ENCODE measurements at regions not wholly inside any gene's neighbourhood (a gene's known extent, or its start where the extent isn't known, plus 50 kb on each side); places are given as distances from the start of the nearest gene placed in this dataset.
A peak's percentile ranks its signal among the peaks of the same experiment; 100 is the strongest.
"Not testable (repeated sequence)": the region's sequence is repeated elsewhere in the genome, so short reads cannot be mapped to it uniquely, and the experiment has no call there.

DNA sequence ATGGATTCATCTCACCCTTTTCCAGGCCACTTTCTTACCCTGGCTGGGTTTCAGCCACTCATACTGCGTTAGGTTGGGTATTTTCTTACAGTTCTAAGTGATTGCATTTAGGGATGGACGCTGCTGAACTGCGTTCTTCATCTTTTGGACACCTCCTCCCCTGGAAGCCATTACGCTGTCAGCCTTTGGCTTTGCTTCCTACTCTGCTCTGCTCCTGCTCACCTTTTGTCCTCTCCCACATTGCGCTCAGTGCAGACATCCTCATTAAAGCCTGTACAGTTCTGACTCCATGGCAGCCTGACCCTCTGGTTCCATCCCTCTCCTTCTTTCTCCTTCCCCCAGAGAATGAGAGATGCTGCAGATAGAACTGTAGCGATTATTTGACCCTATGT is 108.9 kb downstream of the SRGAP2 start:
- ATAC-seq, result not testable (repeated sequence)

DNA sequence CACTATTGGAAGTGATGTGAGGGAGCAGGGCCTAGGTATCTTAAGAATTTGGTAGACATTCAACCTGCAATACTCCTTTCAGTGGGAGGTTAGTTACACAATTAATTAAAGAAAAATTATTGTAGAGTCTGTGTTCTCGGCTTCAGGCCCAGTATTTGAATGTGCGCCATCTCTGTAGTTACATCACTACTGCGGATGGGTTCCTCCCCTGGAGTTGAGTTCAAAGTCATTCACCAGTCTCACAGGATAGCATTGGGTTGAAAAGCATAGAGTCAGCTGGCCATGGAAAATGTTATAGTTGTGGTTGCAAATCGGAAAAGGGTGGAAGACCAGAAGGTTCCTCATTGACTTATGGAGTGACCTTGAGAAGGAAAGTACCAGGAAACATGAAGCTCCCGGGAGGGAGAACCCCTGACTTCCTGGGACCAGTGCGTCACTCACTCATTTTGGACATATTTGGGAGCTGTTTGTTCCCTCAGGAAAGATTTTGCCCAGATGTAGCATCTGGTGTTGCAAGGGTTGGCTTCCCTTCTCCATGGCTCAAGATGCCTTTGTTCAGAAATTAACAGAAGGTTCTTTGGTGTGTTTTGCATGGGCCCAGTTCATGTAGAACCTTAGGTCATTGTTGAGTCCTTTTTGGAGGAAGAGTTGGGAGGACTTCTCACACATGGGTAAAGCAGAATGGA is 111.8 kb downstream of the SRGAP2 start:
- not testable (repeated sequence) for ATAC-seq

DNA sequence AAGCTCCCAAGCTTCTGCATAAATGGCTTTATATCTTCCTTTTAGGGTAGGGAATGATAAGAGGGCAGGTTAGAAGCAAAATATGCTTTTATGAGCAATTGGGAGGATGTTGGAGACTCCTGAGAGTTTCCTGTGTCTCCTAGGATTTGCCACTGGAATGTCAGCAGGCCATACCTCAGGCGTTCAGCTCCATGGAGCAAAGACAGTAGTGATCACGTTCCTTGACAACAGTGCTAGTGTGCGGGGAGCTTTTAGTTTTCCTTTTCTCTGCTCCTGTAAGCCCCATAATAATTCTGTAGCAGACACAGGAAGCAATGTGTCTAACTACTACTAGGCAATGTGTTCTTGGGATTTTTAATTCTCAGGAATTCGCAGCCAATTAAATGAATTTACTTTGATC is 113.6 kb downstream of the SRGAP2 start:
- ATAC-seq, result not testable (repeated sequence)

- ATAC-seq, result peak; percentile 67
Observed at GRCh38 chr1:206317878-206318514, 114.7 kb downstream of the SRGAP2 start.

- peak; percentile 85 for ATAC-seq
Observed at GRCh38 chr1:206320227-206320626, 116.9 kb downstream of the SRGAP2 start.

DNA sequence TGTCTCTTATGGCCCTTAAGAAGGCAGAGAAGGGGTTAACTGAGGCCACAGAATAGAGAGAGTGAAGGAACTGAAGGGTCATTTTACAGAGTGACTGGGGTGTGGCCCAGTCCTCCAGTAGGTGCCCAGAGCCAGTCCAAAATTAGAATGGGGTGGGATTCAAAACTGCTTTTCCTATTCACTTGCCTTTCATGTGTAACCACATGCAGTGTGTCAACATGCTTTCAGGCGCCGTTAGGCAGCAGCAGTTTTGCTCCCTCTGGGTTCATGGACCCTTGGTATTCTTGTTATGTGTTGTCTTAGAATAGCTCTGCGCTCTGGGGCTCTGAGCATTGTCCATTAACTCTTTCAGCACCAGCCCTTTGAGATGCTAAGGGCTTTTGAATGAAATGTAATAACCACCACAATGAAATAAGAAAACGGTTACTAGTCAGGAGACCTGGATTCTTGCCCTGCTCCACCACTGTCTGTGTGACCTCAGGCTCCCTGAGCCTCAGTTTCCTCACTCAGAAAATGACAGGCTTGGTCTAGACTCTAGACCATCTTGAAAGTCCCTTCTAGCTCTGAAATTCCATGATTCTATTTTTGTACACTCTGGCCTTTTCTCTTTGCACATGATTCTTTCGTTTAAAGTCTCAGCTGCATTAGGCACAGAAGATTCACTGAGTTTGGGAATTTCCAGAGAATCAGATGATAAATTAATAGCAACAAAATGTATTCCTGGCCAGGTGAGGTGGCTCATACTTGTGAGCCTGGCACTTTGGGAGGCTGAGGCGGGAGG is 123.0 kb downstream of the SRGAP2 start:
- ATAC-seq, result not testable (repeated sequence)

DNA sequence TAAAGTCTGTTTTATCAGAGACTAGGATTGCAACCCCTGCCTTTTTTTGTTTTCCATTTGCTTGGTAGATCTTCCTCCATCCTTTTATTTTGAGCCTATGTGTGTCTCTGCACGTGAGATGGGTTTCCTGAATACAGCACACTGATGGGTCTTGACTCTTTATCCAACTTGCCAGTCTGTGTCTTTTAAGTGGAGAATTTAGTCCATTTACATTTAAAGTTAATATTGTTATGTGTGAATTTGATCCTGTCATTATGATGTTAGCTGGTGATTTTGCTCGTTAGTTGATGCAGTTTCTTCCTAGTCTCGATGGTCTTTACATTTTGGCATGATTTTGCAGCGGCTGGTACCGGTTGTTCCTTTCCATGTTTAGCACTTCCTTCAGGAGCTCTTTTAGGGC is 128.3 kb downstream of the SRGAP2 start:
- not testable (repeated sequence) for ATAC-seq

DNA sequence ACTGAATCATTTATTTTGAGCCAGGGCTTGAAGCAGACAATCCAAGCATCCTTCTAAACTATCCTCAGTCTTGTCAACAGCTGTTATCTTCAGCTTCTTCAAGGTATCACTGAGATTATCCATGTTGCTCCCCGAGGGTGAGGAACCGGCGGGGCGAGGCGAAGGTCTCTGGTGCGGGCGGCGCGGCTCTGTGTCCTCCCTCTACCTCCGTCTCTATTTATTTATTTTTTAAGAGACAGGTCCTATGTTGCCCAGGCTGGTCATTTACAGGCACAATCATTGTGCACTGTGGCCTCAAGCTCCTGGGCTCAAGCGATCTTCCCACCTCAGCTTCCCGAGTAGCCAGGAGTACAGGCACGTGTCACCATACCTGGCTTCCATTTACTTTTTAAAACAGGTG is 130.0 kb downstream of the SRGAP2 start:
- ATAC-seq, result not testable (repeated sequence)

DNA sequence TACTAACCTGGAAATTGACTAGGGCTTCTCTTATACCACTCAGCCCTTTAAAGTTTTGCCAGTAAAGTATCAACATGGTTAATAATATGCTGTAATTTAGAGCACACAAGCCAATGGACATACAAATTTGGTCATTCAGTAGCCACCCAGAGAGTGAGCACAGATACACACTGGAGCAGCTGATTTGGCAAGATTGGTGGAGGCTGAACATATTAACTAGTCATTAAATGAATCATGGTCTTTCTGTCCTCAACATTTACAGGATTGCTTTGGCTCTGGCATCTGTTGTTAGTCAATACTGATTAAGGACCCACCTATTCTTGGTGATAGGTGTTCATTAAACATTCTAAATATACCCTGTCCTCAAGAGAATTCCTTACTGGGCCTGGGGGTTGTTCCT is 130.6 kb downstream of the SRGAP2 start:
- ATAC-seq, result not testable (repeated sequence)

DNA sequence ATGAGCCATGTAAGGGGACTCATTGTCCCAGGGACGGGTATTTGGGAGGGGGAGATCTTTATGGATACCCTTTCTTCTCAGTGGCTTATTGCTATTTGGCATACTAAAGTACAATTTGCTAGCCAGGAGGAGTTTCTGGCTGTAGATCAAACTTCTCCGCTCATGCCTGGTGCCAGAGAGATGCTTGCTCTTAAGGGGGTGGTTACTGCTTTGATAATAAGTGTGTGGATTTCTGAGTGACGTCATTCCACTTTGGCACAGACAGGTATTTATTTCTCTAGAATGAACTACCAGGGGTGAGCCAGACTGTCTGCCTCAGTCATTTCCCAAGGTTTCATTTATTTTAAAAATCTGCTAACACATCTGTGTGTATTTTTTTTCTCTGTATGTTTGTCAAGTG is 131.1 kb downstream of the SRGAP2 start:
- not testable (repeated sequence) for ATAC-seq

DNA sequence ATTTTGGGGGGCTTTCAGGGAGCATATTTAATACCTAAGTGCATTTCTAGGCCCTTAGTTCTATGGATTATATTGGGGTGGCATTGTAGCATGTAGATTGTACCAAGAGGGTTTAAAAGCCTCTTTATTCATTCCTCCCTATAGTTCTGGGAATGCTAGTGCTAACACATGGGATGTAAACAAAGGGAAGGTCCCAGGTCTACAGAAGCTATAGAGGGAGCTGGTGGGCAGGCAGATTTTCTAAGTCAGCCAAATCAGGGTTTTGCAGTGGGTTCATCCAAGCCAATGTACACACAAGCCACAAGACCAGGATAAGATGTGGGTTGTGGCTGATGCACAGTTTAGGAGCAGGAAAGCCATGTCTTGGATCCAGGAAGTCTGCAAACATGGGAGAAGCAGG is 131.8 kb downstream of the SRGAP2 start:
- not testable (repeated sequence) for ATAC-seq

DNA sequence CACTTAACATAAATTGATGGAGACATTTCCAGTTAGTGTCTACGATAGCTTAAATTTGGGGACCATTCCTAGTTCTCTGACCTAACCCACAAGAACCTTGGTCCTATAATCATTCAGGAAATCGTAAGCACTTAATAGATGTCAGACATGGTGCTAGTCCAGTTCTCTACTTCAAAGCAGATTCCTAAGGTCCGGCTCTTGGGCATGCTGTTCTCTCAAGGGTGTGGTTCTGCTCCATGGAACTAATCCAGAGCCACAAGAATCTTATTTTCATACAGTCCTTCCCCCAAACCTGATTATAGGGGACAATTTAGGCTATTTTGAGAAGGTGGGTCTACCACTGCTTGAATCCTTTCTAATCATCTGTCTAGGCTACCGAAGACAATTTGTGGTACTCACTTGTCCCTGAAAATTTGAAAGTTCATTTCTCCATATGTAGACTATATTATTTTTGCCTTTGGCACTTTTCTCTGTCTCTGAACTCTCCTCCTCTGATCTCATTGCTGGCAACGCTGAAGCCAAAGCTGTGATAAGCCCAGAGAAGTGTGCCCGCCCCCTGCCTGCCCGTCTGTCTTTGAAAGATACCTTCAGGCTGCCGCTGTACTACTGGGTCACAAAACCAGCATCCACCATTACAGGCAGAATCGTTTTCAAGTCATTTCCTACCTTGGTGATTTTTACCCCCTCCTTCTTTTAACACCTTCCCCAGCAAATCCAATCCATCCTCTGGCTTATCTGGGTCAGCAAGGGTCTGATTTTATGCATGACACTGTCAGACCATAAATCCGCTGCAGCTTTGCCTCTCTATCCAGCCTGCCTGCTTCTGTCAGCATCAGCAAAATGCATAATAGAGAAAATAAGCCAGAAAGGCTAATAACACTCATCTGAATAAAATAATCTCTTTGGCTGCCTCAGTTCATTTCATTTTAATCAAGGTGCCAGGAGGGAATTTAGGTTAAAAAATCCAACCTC is 132.8 kb downstream of the SRGAP2 start:
- not testable (repeated sequence) for ATAC-seq

GRCh38 chr1:206337024-206337423 is 133.3 kb upstream of the IKBKE start:
- not testable (repeated sequence) for ATAC-seq

DNA sequence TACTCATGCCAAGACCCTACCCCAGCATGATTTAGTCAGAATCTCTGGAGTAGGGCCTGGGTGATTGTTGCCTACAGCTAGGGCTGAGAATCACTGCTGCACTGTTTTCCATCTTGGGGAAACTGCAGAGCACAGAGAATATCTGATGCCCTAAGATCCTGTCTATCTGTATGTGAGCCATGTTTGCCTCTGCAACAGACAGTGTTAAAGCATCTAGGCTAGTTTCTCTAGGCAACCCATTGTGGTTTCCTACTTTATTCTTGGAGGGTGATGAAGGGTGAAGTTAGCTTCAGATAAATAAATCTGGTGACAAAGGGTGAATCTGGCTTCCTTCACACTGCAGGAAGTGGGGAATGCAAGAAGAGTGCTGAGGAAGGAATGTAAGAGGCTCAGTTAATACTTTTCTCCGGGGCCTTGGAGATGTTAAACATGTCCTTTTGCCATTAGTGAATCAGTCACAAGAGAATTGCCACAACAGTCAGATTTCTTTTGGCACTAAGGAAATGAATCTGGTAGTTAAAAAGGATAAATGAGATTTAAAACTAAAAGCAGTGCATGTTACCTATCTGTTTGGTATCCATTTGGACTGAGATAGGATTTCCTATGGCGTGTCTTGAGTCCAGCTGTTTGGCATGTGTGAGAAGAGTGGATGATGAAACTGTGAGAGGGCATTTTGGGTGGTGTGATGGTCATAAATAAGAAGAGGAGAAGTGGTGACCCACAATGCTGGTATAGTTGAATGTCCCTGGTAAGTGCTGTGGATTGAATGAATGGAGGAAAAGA is 119.6 kb upstream of the IKBKE start:
- ATAC-seq, result not testable (repeated sequence)

DNA sequence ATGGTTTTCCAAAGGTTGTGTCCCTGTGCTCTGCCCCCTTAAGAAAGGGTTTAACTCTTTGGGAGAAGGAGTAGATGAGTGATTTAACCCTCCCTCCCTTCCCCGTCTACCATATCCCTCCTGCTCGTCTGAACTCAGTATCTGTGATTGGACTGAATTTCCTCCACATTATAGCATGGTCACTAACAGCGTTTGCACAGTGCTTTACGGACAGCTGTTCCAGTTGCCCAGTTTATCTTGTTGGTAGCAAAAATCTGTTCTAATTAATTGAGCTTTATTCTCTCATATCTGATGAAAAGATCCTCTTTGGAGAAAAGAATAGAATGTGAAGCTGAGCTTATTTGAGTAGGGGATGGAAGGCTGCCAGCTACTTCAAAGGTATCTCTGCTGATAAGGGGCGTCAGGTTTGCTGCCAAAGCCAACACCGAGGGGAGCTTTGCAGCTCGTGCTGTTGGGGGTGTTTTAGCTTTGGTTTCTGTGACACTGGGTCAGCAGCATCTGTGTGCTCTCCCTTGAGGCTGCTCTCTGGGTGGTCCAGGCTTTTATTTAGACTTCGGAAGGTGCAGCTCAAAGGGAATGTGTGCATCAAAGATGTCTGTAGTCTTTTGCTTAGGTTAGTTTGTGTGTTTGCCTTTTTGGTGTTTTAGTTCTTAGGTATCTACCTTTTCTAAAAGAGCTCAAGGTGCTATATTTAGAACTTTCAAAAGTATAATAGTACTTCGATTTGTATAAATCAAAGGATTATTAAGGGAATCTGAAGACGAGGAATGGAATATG is 118.8 kb upstream of the IKBKE start:
- not testable (repeated sequence) for ATAC-seq

DNA sequence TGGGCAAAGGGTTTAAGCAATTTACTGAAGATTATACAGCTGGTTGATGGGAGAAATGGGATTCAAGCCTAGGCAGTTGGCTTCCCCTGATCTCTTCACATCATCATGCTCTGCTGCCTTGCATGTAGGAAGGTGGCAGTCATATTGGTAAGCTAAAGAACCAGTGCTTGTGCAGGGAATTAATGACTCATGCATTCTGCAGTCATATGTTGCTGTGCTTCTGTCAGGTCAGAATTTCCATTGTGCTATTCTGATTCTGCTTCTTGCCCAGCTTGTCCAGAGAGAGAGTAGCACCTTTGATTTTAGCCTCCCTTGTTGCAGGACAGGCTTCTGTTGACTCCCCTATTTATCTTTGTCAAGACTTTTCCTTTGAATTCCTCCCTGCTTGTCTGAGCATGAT is 114.0 kb upstream of the IKBKE start:
- peak; percentile 75 for ATAC-seq

DNA sequence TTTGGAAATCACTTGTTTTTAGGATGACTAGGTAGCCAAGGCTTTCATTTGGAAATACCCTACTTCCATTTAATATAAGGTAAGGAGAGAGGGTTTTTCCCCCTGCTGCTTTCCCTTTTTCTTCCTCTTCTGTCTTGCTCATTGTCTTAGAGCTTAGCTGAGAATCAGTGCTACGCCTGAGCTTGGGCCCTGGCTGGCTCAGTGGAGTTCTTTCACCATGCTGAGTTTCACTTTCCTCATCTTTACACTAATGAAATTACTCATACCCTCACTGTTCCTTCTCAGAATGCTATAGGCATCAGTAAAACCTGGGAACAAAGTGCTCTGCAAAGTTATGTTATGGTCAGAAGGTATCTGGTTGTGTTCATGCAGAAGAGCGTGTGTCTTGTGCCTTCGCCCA is 112.3 kb upstream of the IKBKE start:
- ATAC-seq, result peak; percentile 86

GRCh38 chr1:206358771-206359170 is 111.5 kb upstream of the IKBKE start:
- not testable (repeated sequence) for ATAC-seq

GRCh38 chr1:206359377-206359776 is 110.9 kb upstream of the IKBKE start:
- peak; percentile 57 for ATAC-seq

DNA sequence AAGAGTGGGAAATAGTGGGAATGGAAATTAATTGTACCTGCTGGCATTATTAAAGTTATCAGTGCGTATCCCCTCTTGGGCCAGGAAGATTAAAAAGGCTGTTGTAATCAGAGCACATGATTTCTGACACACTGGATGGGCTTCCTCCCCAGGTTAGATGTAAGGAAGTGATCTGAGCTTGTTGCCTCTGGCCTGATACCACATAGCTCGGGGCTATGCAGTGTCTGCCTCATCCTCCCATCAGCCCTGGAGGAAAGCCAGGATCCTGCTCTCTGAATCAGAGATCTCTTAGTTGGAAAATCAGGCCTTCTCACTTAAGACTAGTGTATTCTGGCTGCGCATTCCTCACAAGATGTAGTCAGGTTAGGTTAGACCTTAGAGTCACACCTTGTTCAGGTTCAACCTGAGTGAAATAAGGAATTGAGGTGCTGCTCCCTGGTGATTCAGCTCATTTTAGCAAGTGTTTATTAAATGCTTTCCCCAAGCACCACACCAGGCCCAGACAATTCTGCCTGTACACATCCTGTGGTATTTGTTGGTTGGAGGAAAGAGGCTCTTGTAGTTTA is 108.2 kb upstream of the IKBKE start:
- ATAC-seq, result peak; percentile 84

Measured in esophagus mucosa (tissue), 1 donor.